HEK293 (cell line): ENCODE measurements at regions not wholly inside any gene's neighbourhood (a gene's known extent, or its start where the extent isn't known, plus 50 kb on each side); places are given as distances from the start of the nearest gene placed in this dataset.

Experiments
- BCL6B ChIP-seq: fragments of 450-650 bp; formaldehyde crosslinking; IDR thresholded peaks from 2 replicates; pipeline ENCODE4 v1.5.1; 2017; ENCODE audit warnings: missing biosample characterization, missing genetic modification characterization
- EGR2 ChIP-seq: fragments of 450-650 bp; formaldehyde crosslinking; IDR thresholded peaks from 2 replicates; pipeline ENCODE4 v1.5.1; 2016; ENCODE audit warnings: low read depth, missing biosample characterization, missing genetic modification characterization
- HOXA7 ChIP-seq: sonication (generic); formaldehyde crosslinking; IDR thresholded peaks from 2 replicates; pipeline ENCODE4 v1.8.1; 2022; ENCODE audit warnings: missing genetic modification reagents, borderline replicate concordance
- HOXD13 ChIP-seq: sonication (generic); formaldehyde crosslinking; IDR thresholded peaks from 2 replicates; pipeline ENCODE4 v1.8.0; 2022; ENCODE audit warnings: missing genetic modification reagents, borderline replicate concordance
- MEIS1 ChIP-seq: sonication (generic); formaldehyde crosslinking; IDR thresholded peaks from 2 replicates; pipeline ENCODE4 v1.8.1; 2022; ENCODE audit warnings: missing genetic modification reagents, mild to moderate bottlenecking, borderline replicate concordance
- OVOL3 ChIP-seq: fragments of 450-650 bp; formaldehyde crosslinking; IDR thresholded peaks from 2 replicates; pipeline ENCODE4 v1.5.1; 2016; ENCODE audit warnings: missing biosample characterization, missing genetic modification characterization
- SALL2 ChIP-seq: fragments of 450-650 bp; formaldehyde crosslinking; IDR thresholded peaks from 2 replicates; pipeline ENCODE4 v1.5.0; 2017; ENCODE audit warnings: missing biosample characterization, mild to moderate bottlenecking, missing genetic modification characterization, borderline replicate concordance
- TRIM28 ChIP-seq: IDR thresholded peaks from 2 replicates; pipeline ENCODE4 v1.6.1; 2011; ENCODE audit warnings: low read length, control low read depth, borderline replicate concordance
- ZFHX2 ChIP-seq: fragments of 450-650 bp; formaldehyde crosslinking; conservative IDR thresholded peaks from 2 replicates; pipeline ENCODE4 v1.5.1; 2016; ENCODE audit warnings: missing biosample characterization, missing genetic modification characterization
- ZNF112 ChIP-seq: fragments of 450-650 bp; formaldehyde crosslinking; IDR thresholded peaks from 2 replicates; pipeline ENCODE4 v1.5.0; 2017; ENCODE audit warnings: missing biosample characterization, missing genetic modification characterization
- ZNF114 ChIP-seq: fragments of 450-650 bp; formaldehyde crosslinking; IDR thresholded peaks from 2 replicates; pipeline ENCODE4 v1.5.0; 2017; ENCODE audit warnings: missing biosample characterization, missing genetic modification characterization
- ZNF133 ChIP-seq: fragments of 450-650 bp; formaldehyde crosslinking; IDR thresholded peaks from 2 replicates; pipeline ENCODE4 v1.5.1; 2016; ENCODE audit warnings: missing biosample characterization, missing genetic modification characterization
- ZNF169 ChIP-seq: fragments of 450-650 bp; formaldehyde crosslinking; IDR thresholded peaks from 2 replicates; pipeline ENCODE4 v1.5.1; 2016; ENCODE audit warnings: missing biosample characterization, missing genetic modification characterization
- ZNF248 ChIP-seq: fragments of 450-650 bp; formaldehyde crosslinking; IDR thresholded peaks from 2 replicates; pipeline ENCODE4 v1.5.1; 2017; ENCODE audit warnings: missing biosample characterization, missing genetic modification characterization
- ZNF311 ChIP-seq: fragments of 450-650 bp; formaldehyde crosslinking; IDR thresholded peaks from 2 replicates; pipeline ENCODE4 v1.5.1; 2017; ENCODE audit warnings: missing biosample characterization, missing genetic modification characterization, borderline replicate concordance
- ZNF354C ChIP-seq: fragments of 450-650 bp; formaldehyde crosslinking; IDR thresholded peaks from 2 replicates; pipeline ENCODE4 v1.5.1; 2016; ENCODE audit warnings: missing biosample characterization, missing genetic modification characterization, low read depth, borderline replicate concordance
- ZNF37A ChIP-seq: fragments of 450-650 bp; IDR thresholded peaks from 2 replicates; pipeline ENCODE4 v1.5.1; 2018; ENCODE audit warnings: missing biosample characterization, missing genetic modification characterization
- ZNF391 ChIP-seq: fragments of 450-650 bp; formaldehyde crosslinking; IDR thresholded peaks from 2 replicates; pipeline ENCODE4 v1.5.1; 2016; ENCODE audit warnings: low read depth, missing biosample characterization, missing genetic modification characterization, borderline replicate concordance
- ZNF473 ChIP-seq: fragments of 450-650 bp; formaldehyde crosslinking; IDR thresholded peaks from 2 replicates; pipeline ENCODE4 v1.5.1; 2017; ENCODE audit warnings: missing biosample characterization, missing genetic modification characterization
- ZNF513 ChIP-seq: fragments of 450-650 bp; IDR thresholded peaks from 2 replicates; pipeline ENCODE4 v1.5.1; 2018; ENCODE audit warnings: missing biosample characterization, missing genetic modification characterization
- ZNF544 ChIP-seq: fragments of 450-650 bp; formaldehyde crosslinking; IDR thresholded peaks from 2 replicates; pipeline ENCODE4 v1.5.0; 2017; ENCODE audit warnings: missing biosample characterization, missing genetic modification characterization
- ZNF585B ChIP-seq: fragments of 450-650 bp; formaldehyde crosslinking; IDR thresholded peaks from 2 replicates; pipeline ENCODE4 v1.5.1; 2016; ENCODE audit warnings: missing biosample characterization, missing genetic modification characterization
- ZNF629 ChIP-seq: fragments of 450-650 bp; formaldehyde crosslinking; IDR thresholded peaks from 2 replicates; pipeline ENCODE4 v1.5.1; 2017; ENCODE audit warnings: missing biosample characterization, missing genetic modification characterization
- ZNF658 ChIP-seq: fragments of 450-650 bp; formaldehyde crosslinking; IDR thresholded peaks from 2 replicates; pipeline ENCODE4; 2016; ENCODE audit warnings: missing biosample characterization, missing genetic modification characterization
- ZNF843 ChIP-seq: fragments of 450-650 bp; formaldehyde crosslinking; IDR thresholded peaks from 2 replicates; pipeline ENCODE4 v1.5.1; 2016; ENCODE audit warnings: missing biosample characterization, missing genetic modification characterization
- ZSCAN30 ChIP-seq: fragments of 450-650 bp; IDR thresholded peaks from 2 replicates; pipeline ENCODE4 v1.5.1; 2018; ENCODE audit warnings: missing biosample characterization, mild to moderate bottlenecking, missing genetic modification characterization, moderate library complexity
- TF ChIP-seq, protein P1 (sequence below): fragments of 450-650 bp; formaldehyde crosslinking; IDR thresholded peaks from 2 replicates; pipeline ENCODE4 v1.5.1; 2016; ENCODE audit warnings: missing biosample characterization, missing genetic modification characterization
- TF ChIP-seq, protein P2 (sequence below): fragments of 450-650 bp; formaldehyde crosslinking; IDR thresholded peaks from 2 replicates; pipeline ENCODE4 v1.5.1; 2017; ENCODE audit warnings: missing biosample characterization, missing genetic modification characterization
- TF ChIP-seq, protein P3 (sequence below): fragments of 450-650 bp; formaldehyde crosslinking; IDR thresholded peaks from 2 replicates; pipeline ENCODE4 v1.5.1; 2016; ENCODE audit warnings: missing biosample characterization, missing genetic modification characterization
- TF ChIP-seq, protein P4 (sequence below): fragments of 450-650 bp; formaldehyde crosslinking; IDR thresholded peaks from 2 replicates; pipeline ENCODE4 v1.5.1; 2017; ENCODE audit warnings: missing biosample characterization, missing genetic modification characterization

- TF ChIP-seq HOXD13 (CRISPR knock-in tag) (no peak), ZNF473 (tag by site-specific recombination) (no peak), MEIS1 (CRISPR knock-in tag) (no peak), ZNF248 (tag by site-specific recombination) (no peak), TRIM28 (peak; percentile 48; the same call in 1 of the 2 replicates), ZNF391 (tag by site-specific recombination) (peak; percentile 92; the same call in 1 of the 2 replicates), SALL2 (tag by site-specific recombination) (no peak), ZNF354C (tag by site-specific recombination) (no peak), BCL6B (no peak), ZNF513 (tag by site-specific recombination) (0 out of 2 replicates have a peak, but pooled peaks have one; percentile 0), ZFHX2 (tag by site-specific recombination) (no peak), EGR2 (tag by site-specific recombination) (no peak), ZSCAN30 (tag by site-specific recombination) (0 out of 2 replicates have a peak, but pooled peaks have one; percentile 8), ZNF585B (tag by site-specific recombination) (peak; percentile 44), ZNF169 (tag by site-specific recombination) (no peak), ZNF114 (tag by site-specific recombination) (no peak), ZNF112 (tag by site-specific recombination) (no peak), ZNF133 (tag by site-specific recombination) (no peak), ZNF843 (tag by site-specific recombination) (peak; percentile 90), ZNF658 (no peak), ZNF37A (tag by site-specific recombination) (no peak), ZNF629 (tag by site-specific recombination) (peak; percentile 96), ZNF544 (tag by site-specific recombination) (no peak), ZNF311 (tag by site-specific recombination) (no peak), HOXA7 (CRISPR knock-in tag) (no peak), OVOL3 (tag by site-specific recombination) (peak; percentile 74; the same call in 1 of the 2 replicates)
- TF ChIP-seq, protein P1, sequence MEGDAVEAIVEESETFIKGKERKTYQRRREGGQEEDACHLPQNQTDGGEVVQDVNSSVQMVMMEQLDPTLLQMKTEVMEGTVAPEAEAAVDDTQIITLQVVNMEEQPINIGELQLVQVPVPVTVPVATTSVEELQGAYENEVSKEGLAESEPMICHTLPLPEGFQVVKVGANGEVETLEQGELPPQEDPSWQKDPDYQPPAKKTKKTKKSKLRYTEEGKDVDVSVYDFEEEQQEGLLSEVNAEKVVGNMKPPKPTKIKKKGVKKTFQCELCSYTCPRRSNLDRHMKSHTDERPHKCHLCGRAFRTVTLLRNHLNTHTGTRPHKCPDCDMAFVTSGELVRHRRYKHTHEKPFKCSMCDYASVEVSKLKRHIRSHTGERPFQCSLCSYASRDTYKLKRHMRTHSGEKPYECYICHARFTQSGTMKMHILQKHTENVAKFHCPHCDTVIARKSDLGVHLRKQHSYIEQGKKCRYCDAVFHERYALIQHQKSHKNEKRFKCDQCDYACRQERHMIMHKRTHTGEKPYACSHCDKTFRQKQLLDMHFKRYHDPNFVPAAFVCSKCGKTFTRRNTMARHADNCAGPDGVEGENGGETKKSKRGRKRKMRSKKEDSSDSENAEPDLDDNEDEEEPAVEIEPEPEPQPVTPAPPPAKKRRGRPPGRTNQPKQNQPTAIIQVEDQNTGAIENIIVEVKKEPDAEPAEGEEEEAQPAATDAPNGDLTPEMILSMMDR (tag by site-specific recombination): 0 out of 2 replicates have a peak, but pooled peaks have one; percentile 37
- TF ChIP-seq, protein P2, sequence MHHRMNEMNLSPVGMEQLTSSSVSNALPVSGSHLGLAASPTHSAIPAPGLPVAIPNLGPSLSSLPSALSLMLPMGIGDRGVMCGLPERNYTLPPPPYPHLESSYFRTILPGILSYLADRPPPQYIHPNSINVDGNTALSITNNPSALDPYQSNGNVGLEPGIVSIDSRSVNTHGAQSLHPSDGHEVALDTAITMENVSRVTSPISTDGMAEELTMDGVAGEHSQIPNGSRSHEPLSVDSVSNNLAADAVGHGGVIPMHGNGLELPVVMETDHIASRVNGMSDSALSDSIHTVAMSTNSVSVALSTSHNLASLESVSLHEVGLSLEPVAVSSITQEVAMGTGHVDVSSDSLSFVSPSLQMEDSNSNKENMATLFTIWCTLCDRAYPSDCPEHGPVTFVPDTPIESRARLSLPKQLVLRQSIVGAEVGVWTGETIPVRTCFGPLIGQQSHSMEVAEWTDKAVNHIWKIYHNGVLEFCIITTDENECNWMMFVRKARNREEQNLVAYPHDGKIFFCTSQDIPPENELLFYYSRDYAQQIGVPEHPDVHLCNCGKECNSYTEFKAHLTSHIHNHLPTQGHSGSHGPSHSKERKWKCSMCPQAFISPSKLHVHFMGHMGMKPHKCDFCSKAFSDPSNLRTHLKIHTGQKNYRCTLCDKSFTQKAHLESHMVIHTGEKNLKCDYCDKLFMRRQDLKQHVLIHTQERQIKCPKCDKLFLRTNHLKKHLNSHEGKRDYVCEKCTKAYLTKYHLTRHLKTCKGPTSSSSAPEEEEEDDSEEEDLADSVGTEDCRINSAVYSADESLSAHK (tag by site-specific recombination): peak; percentile 62
- TF ChIP-seq, protein P3, sequence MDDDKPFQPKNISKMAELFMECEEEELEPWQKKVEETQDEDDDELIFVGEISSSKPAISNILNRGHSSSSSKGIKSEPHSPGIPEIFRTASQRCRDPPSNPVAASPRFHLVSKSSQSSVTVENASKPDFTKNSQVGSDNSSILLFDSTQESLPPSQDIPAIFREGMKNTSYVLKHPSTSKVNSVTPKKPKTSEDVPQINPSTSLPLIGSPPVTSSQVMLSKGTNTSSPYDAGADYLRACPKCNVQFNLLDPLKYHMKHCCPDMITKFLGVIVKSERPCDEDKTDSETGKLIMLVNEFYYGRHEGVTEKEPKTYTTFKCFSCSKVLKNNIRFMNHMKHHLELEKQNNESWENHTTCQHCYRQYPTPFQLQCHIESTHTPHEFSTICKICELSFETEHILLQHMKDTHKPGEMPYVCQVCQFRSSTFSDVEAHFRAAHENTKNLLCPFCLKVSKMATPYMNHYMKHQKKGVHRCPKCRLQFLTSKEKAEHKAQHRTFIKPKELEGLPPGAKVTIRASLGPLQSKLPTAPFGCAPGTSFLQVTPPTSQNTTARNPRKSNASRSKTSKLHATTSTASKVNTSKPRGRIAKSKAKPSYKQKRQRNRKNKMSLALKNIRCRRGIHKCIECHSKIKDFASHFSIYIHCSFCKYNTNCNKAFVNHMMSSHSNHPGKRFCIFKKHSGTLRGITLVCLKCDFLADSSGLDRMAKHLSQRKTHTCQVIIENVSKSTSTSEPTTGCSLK (tag by site-specific recombination): no peak
- TF ChIP-seq, protein P4, sequence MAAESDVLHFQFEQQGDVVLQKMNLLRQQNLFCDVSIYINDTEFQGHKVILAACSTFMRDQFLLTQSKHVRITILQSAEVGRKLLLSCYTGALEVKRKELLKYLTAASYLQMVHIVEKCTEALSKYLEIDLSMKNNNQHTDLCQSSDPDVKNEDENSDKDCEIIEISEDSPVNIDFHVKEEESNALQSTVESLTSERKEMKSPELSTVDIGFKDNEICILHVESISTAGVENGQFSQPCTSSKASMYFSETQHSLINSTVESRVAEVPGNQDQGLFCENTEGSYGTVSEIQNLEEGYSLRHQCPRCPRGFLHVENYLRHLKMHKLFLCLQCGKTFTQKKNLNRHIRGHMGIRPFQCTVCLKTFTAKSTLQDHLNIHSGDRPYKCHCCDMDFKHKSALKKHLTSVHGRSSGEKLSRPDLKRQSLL: no peak
Measured at GRCh38 chr10:50990568-50991455, 83.5 kb upstream of the PRKG1 start (continued).
